Left hindlimb (tissue), 1 donor: ENCODE measurements at regions not wholly inside any gene's neighbourhood (a gene's known extent, or its start where the extent isn't known, plus 50 kb on each side); places are given as distances from the start of the nearest gene placed in this dataset.

Experiments
- DNase-seq: peaks from one replicate; pipeline ENCODE4 v3.0.0-alpha.2; 2018

DNA sequence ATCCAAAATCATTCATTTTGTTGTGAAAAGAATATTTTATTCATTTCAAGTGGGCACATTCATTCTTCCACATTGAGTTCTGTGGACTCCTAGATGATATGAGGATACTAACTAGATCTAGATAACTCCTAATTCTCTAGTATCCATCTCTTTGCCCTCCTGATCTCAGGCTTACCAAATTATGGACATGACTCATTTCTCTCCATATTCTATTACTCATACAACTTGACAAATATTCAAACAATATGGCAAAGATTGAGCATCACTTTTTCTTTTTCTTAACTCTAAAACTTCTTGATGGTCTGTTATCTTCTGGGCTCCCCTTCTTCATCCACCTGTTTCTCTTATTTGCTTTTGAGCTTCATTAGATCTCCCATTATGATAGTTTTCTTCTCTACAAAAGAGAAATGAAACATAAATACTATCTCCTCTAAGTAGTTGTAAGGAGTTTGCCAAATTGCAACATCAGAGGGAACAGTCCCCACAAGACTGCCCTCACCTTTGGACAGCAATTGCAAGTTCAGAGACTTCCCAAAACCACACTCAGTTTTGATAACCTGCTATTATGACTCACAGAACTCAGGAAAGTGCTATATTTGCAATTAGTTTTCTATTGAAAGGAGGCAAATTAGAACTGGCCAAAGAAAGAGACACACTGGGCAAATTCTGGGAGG, 422.9 kb downstream of the SPRY1 start:
- DNase-seq, result no peak

DNA sequence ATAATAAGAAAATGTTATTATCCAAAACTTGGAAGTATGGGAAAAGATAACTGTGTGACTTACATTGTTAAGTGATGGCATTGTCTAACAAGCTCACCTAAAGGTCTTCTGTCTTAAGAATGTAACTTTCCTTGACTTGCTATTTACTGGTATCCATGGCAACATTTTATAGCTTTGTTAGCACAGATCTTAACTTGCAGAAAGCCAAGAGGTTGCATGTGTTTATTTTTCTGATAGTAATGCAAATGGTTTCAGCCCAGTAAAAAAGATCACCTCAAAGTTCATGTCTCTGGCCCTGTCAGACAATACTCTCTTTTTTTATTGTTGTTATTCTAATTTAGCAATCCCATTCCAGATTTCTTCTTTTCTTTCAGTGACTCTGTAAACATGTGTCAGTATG, 425.3 kb downstream of the SPRY1 start:
- DNase-seq, result no peak

DNA sequence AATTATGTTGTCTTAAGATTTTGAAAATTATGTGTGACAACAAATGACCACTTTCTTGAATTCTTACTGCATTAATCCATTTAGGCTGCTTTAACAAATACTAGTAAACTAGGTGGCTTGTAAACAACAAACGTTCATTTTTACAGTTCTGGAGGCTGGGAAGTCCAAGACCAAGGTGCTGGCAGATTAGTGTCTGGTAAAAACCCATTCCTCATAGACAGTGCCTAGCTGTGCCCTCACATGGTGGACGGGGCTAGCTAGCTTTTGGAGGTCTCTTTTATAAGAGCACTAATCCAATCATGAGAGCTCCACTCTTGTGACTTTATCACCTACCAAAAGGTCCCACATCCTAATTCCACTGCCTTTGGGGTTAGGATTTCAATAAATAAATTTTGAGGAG, 425.8 kb downstream of the SPRY1 start:
- DNase-seq, result no peak

DNA sequence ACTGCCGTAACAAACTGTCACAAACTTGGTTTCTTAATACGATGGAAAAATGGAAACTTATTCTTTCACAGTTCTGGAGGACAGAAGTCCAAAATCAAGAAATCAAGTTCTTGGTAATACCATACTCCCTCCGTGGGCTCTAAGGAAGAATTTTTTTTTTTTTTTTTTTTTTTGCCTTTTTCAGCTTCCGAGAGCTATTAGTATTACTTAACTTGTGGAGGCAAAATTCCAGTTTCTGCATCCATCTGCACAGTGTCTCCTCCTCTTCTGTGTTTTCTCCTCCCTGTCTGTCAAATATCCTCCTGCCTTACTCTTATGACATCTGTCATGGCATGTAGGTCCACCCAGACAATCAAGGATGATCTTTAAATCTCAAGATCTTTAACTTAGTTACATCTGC, 426.6 kb downstream of the SPRY1 start:
- no peak for DNase-seq

DNA sequence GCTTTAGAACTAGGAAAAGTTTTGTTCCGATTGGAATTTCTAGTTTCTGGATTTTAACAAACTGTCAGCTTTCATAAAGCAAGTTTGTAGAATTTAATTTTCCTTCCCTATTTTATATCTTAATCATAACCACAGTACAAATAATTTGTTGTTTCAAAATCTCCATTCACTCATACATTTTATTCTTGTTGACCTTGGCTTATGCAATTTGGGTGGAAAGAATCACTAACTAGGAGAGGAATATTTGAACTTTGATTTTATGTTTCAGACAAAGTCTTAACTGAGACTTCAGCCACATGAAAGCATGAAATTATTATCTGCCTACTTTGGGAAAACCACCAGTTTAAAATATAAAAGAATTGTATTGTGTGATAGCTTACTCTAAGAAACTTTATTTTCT, 427.9 kb downstream of the SPRY1 start:
- no peak for DNase-seq

DNA sequence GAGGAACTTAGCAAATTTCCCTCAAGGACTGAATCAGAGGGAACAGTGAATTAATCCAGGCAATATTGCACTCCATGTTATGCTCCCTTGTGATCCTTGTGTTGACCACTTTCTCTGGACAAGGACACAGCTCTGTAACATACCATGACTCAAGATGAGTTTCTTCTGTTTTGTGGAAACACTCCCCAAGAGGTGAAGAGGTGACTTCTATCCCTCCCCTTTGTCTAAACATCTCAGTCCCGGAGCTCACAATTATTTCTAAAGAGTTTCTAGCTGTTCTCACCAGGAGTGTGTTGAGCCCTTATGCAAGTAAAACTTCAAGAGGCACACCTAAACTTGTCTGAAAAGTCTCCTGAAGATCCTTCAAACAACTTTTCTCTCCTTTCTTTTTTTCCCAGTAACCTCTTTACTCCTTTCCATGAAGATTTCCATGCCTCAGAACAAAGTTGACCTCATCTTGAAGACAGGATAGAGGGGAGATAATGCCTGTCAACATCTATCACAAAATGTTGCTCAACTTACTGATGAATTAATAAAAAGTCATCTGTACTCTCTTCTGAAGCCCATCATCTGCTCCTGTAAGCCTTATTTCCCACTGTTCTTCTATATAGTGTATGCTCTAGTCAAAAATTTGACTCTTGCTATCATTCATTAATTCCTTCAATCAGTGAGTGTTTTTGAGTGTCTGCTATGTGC, 429.1 kb downstream of the SPRY1 start:
- DNase-seq, result no peak

DNA sequence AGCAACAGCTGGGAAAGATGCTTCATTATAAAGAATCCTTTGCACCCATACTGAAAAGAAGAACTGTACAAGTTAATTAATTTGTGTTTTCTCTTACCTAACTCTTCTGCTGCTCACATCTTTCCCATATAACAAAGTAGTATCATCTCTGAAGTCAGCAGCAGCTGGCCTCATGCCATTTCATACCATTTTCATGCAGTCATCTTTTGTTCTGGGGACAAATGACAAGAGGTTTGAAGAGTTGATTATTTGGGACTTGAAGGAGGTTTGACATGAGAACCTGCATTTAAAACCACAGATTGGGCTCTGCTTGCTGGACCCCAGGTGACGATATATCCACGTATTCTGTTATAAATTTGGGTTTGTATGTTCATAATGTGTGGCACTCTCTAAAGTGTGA, 430.3 kb downstream of the SPRY1 start:
- no peak for DNase-seq

DNA sequence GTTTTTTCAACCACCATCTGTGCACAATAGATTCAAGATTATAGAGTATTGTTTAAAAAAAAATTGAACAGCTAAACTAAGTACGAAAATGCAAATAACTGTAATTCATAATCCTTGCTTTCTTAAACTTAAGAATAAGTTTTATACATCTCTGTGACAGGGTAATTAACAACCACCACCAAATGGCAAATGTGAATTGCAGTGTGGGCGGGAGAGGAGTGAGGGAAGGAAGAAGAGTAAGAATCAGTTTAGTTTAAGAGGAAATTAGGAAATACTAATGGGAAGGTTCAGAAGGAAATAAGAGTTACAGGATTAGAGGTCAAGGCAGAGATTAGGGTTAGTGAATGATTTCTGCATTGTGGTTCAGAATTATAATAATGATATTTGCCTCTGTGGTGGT, 430.9 kb downstream of the SPRY1 start:
- DNase-seq, result no peak

DNA sequence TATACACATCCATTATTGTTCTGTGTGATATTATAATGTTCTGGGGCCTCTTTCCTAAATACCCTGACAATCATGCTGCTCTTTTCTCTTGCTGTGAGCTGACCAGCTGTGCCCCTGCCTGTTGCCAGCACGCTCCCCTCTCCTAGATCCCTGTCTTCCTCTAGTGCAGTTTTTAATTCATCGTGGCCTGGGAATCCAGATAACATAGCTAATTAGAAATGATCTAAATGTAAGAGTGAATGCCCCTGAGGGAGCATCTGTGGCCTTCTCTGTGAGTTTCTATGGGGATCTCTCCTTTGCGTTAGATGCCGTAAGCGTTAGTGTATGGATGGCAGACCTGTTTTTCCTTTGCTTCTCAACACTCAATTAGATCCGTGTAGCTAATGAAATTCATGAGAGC, 434.3 kb downstream of the SPRY1 start:
- peak; percentile 72 for DNase-seq

DNA sequence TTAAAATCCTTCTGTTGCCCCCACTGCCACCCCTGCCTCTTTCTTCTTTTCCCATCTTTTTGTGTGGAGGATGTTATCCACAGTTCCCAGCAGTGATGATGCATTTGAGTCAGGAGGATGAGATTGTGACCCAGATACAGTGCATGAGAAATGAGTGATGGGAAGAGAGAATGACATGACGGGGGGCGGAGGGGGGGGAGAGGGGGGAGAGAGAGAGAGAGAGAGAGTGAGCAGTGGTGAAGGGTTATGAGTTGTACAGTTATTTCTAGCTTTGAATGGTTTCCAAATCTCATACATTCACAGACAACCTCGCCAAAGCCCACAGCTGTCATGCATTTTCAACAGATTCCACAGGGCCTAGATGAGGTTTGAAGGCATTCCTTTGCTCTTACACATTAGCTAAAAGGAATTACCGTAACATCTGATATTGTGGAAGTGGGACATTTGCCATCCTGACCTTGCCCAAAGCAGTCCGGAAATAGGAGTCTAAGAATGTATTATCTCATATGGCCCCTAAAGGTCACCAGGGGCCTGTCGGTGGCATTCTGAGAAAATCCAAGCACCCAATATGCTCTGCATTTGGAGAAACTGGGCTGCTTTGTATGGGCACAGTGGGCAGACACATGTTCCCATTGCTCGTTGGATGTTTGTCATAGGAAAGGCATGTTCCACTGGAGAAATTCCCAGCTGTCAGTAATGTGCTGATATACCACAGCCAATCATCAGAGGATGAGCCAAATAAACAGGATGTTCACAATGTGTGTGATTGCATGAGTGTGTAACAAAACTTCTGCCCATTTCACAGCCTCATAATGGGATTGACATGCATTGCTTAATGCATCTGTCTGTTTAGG, 435.8 kb downstream of the SPRY1 start:
- DNase-seq, result peak; percentile 93

DNA sequence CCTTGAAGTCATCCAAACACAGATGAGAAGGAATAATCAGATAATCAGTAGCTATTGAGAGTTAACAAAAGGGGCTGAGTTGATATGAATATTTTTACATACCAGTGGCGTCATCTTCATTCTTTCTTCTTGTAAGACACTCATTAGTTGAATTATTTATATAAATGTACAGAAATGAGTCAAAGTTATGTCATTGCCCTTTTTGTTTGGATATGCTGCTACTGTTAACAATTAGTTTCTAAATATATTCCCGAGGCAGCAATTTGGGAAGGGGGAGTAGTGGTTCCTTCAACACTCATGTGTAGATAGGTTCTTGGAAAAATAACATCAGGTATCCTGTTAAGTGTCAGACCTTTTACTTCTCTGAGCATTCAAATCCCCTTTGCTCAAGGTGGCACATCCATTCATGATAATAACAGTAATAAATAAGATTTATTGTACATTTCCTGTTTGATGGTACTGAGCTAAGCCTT, 436.6 kb downstream of the SPRY1 start:
- no peak for DNase-seq

DNA sequence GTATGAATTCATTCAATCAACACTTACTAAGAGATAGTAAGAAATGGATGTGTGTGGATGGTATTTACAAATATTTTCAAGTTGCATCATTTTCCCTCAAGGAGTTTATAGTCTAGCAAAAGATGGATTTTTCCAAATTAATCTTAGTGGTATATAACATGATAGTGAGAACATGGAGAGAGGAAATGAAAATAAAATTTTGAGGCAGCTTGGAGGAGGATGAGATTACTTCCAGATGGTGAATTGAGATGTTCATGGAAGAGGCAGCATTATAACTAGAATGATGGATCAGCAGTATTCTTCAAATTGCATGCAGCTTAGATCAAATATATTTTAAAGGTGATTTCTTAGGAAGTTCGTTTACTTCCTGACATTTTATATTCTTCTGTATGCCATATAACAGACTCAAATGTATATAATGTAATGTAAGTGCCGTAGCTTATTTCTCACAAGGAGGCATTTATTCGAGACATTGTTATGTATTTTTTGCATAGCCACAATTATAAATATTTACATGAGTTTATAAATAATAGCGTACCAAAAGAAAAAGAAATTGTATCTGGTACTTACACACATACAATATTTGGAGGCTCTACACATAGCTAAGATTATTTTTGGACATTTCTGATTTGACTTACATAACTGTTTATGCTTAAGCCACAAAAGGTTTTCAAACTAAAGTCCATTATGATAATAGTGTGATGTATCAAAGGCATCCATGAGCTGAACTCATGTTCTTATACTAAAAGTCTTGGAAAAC, 439.4 kb downstream of the SPRY1 start:
- DNase-seq, result no peak

DNA sequence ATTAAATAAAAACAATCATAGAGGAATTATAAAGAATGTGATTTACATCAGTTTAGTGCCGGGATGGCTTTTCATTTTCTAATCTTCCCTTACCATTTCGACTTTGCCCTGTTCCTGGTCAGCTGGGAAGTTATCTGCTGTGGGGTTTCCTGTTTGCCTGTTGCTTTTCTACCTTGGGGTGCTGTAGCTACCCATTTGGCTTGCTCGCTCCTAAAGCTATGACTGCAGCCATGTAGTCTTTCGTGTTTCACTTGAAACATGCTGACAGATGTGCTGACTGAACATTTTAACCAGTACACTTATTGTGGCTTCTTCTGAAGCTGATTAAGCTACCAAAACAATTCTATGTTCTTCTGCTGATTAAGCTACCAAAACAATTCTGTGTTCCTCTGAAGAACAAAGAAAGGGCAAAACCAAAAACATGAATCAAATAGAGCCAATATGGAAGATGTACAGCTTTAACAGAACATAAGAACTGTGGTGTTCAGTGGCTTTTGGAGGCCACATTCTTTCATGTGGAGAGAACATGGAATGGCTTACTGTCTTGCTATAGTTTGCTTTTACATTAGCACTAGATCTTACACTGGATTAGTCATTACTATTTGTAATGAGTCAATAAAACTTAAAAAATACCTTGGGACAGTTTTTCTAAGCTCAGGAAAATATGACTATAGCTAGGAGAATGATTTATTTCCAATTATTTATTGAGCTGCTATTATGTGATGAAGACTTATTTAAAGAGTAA, 440.4 kb downstream of the SPRY1 start:
- DNase-seq, result no peak

DNA sequence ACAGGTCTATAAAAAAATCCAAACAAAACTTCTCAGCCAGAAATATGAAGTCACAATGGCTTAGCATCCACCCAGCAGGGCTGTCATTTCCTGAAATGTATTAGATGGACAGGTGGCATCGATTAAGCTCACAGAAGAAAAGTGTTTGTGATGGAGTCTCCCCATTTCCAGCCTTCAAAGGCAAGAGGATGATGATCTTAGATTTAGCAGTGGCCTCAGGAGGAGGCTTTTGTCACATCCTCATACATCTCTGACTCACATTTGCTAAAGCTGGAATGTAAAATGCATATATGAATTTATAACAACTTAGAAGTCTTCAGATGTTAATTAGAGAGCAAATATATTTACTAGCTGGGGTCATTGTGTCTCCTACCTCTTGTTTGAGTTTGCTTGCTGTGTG, 441.9 kb downstream of the SPRY1 start:
- DNase-seq, result no peak

DNA sequence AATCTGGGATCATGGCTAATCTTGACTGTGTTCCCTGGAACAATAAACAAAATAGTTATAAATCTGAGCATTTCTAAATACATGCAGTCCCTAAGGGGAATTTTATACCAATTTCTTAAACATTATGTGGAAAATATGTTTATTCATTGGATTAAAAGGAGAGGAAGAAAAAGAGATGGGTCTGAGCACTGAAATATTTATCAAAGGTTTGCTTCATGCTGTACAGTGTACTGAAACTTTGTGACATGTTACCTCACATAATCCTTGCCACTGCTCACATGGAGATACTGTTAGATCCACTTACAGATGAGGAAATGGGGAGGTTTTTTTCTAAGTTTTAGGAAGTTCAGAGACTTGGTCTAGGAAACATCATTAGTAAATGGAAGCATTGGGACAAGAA, 443.6 kb downstream of the SPRY1 start:
- DNase-seq, result no peak

DNA sequence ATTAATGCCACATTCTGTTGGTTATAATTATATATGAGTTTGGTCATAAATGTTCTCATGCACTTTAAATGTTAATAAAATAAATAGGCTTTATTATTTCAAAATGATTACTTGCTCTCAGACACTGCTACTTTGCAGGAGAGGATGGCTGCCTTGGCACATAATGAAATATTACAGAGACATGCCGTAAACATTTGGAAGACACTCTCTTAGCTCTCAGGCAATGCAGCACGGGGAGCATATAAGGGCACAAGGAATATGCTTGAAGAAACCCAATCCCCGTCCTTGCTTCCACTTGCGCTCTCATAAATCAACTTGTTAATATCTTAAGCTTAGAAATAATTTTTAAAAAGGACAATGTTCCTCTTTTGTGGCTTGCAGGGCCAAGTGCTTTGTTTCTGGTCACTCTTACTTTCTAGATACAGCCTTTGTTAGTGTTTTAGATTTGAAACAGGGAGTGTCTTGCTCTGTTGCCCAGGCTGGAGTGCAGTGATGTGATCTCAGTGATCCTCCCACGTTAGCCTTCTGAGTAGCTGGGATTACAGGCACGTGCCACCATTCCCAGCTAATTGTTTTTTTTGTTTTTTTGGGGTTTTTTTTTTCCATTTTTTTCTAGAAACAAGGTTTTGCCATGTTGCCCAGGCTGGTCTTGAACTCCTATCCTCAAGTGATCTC, 445.0 kb downstream of the SPRY1 start:
- DNase-seq, result no peak

DNA sequence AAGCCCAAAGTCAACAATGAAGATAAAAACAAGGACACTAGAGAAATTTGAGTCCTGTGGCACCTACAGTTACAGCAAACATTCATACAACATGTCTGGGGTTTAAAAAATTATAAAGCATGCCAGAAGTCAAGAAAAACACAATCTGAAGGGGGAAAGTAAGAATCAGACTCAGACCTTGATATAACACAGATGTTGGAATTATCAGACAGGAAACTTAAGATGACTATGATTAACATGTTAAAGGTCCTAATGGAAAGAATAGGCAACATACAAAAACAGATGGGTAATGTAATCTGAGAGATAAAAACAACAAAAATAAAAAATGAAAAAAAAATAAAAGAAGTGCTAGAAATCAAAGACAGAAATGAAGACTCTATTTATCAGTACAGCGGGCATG, 446.5 kb downstream of the SPRY1 start:
- no peak for DNase-seq

DNA sequence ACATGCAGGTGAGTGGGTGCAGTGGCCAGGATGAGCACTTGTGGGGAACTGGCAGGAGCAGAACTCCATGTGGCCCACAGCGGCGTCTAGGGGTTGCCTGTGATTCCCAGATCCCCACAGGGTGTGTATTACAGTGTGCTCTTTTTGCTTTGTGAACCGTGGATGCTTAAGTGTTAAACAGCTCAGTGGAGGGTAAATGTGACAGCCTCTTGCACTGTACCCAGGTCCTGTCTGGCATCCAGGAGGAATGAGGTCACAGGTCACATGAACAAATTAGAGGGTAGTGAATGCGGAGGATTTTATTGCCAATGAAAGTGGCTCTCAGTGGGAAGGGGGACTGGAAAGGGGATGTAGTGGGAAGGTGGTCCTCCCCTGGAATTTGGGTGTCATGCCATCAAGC, 447.8 kb downstream of the SPRY1 start:
- no peak for DNase-seq

DNA sequence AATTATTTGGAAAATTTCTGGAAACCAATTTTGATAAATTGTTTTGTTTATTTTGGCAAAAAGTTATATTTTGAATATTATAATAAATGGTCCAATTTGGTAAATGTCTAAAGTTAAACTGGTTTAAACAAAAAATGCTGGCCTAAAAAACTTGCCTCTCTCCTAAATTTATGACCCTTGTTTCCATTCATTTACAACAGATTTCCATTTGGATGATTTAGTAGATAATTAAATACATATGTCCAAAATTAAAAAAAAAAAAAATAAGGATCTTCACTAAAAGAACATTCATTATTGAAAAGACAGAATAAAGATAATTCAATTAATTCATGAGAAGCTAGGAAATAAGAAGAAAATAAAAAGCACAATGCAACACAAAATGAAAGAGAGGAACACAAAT, 449.5 kb downstream of the SPRY1 start:
- DNase-seq, result no peak

DNA sequence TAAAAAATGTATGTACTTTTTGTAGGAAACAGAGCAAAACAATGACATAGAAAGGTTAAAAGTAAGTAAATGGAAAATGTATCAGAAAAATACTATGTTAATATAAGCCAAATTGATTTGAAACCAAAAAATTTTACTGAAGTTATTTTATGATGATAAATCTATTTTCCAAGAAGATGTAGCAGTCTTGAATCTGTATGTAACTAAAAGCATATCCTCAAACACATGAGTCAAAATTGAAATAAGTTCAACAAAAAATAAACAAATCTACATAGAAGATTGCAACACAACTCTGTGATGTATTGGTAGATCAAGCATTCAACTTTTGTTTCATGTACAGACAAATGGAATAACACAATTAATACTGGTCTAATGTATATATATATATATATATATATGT, 450.0 kb downstream of the SPRY1 start:
- DNase-seq, result no peak

DNA sequence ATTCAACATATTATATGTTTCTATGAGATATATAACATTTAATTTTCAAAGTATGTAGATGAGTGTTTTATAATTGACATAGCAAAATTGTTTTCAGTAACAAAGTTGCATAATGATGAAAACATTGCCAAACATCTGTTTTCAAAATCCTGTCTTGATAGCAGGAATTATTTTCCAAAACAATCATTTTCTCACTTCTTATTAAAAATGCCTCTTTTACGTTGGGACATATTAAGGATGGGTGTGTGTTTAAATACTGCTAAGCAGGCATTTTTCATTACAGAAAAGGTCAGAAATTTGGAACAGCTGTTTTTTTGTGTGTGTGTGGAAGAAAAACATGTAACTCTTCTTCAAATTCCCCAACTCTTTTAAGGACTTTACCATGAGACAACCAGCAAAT, 452.0 kb downstream of the SPRY1 start:
- DNase-seq, result no peak

DNA sequence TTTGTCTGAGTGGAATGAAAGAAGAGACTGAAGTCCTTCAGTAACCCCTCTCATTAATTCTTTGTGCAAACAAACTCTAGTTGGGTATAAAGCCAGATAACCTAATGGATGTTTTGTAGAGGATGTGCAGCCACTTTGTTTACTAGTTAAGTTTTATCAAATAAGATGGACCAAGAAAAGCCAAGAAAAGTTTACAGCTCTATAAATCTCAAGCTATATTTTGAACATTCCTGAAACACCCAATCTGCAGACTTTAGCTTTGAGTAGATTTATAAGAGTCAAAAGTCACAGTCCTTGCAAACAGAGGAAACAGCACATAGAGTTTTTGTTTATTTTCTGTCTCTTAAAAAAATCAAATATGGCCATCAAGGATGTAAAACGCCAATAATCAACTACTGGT, 452.9 kb downstream of the SPRY1 start:
- DNase-seq, result no peak
